H9 (cell line): ENCODE measurements at regions not wholly inside any gene's neighbourhood (a gene's known extent, or its start where the extent isn't known, plus 50 kb on each side); places are given as distances from the start of the nearest gene placed in this dataset.

Experiments used
- DNase-seq: peaks from one replicate; pipeline ENCODE4 v3.0.0-alpha.2; 2017
- H2AFZ ChIP-seq: one replicate; pipeline ENCODE4 v1.6.1; 2013; ENCODE audit warnings: mild to moderate bottlenecking, low read length, control low read depth, moderate library complexity
- H2AK5ac ChIP-seq: 2 replicates; pipeline ENCODE4 v1.6.1; 2013; ENCODE audit warnings: low read length, control low read depth, mixed read lengths; ENCODE audit not compliant: insufficient read length
- H2BK120ac ChIP-seq: one replicate; pipeline ENCODE4 v1.6.1; 2013; ENCODE audit warnings: low read depth, mild to moderate bottlenecking, low read length, control low read depth, inconsistent platforms; ENCODE audit not compliant: poor library complexity, severe bottlenecking
- H2BK12ac ChIP-seq: 2 replicates; pipeline ENCODE4 v1.6.1; 2013; ENCODE audit warnings: low read length, control low read depth, mixed read lengths, low read depth; ENCODE audit not compliant: insufficient read length
- H2BK15ac ChIP-seq: 2 replicates; pipeline ENCODE4 v1.6.1; 2013; ENCODE audit warnings: low read depth, low read length, control low read depth
- H2BK20ac ChIP-seq: one replicate; pipeline ENCODE4 v1.6.1; 2013; ENCODE audit warnings: low read depth, mild to moderate bottlenecking, low read length, control low read depth, inconsistent platforms; ENCODE audit not compliant: poor library complexity, severe bottlenecking
- H2BK5ac ChIP-seq: 2 replicates; pipeline ENCODE4 v1.6.1; 2013; ENCODE audit warnings: low read length, control low read depth, mixed read lengths; ENCODE audit not compliant: insufficient read length
- H3K14ac ChIP-seq: 2 replicates; pipeline ENCODE4 v1.6.1; 2013; ENCODE audit warnings: low read length, control low read depth; ENCODE audit not compliant: insufficient read depth
- H3K18ac ChIP-seq: 2 replicates; pipeline ENCODE4 v1.6.1; 2013; ENCODE audit warnings: low read depth, mild to moderate bottlenecking, mixed read lengths, low read length, control low read depth; ENCODE audit not compliant: insufficient read length
- H3K23ac ChIP-seq: 2 replicates; pipeline ENCODE4 v1.6.1; 2013; ENCODE audit warnings: low read length, control low read depth, mixed read lengths, low read depth; ENCODE audit not compliant: insufficient read length
- H3K23me2 ChIP-seq: 2 replicates; pipeline ENCODE4 v1.6.1; 2013; ENCODE audit warnings: low read depth, mild to moderate bottlenecking, mixed read lengths, low read length, control low read depth; ENCODE audit not compliant: insufficient read length, poor library complexity, severe bottlenecking
- H3K27ac ChIP-seq: 2 replicates; pipeline ENCODE4 v1.5.1; 2013; ENCODE audit warnings: low read length, control low read depth, mixed read lengths, low read depth; ENCODE audit not compliant: insufficient read length
- H3K27me3 ChIP-seq: 2 replicates; pipeline ENCODE4 v1.6.1; 2013; ENCODE audit warnings: low read length, control low read depth, inconsistent platforms; ENCODE audit not compliant: insufficient read depth
- H3K4ac ChIP-seq: 2 replicates; pipeline ENCODE4 v1.6.1; 2013; ENCODE audit warnings: low read depth, mild to moderate bottlenecking, control low read depth, inconsistent platforms, low read length, moderate library complexity
- H3K4me1 ChIP-seq: 2 replicates; pipeline ENCODE4 v1.6.1; 2013; ENCODE audit warnings: low read length, control low read depth, inconsistent platforms; ENCODE audit not compliant: insufficient read depth
- H3K4me2 ChIP-seq: 2 replicates; pipeline ENCODE4 v1.6.1; 2013; ENCODE audit warnings: low read length, control low read depth, mixed read lengths; ENCODE audit not compliant: insufficient read length, insufficient read depth
- H3K56ac ChIP-seq: 2 replicates; pipeline ENCODE4 v1.6.1; 2013; ENCODE audit warnings: low read depth, mild to moderate bottlenecking, mixed read lengths, low read length, control low read depth; ENCODE audit not compliant: insufficient read length
- H3K79me1 ChIP-seq: 2 replicates; pipeline ENCODE4 v1.6.1; 2013; ENCODE audit warnings: low read depth, mild to moderate bottlenecking, moderate library complexity, low read length, control low read depth, inconsistent platforms; ENCODE audit not compliant: insufficient read depth, poor library complexity, severe bottlenecking
- H3K79me2 ChIP-seq: 2 replicates; pipeline ENCODE4 v1.6.1; 2013; ENCODE audit warnings: low read length, control low read depth, inconsistent platforms; ENCODE audit not compliant: insufficient read depth
- H3K9ac ChIP-seq: 2 replicates; pipeline ENCODE4 v1.6.1; 2013; ENCODE audit warnings: low read length, control low read depth, mixed read lengths; ENCODE audit not compliant: insufficient read length; ENCODE audit errors: extremely low read depth
- H3K9me3 ChIP-seq: one replicate; pipeline ENCODE4 v1.6.1; 2013; ENCODE audit warnings: low read depth, low read length, inconsistent platforms; ENCODE audit not compliant: control insufficient read depth
- H3T11ph ChIP-seq: one replicate; pipeline ENCODE4 v1.6.1; 2013; ENCODE audit warnings: mild to moderate bottlenecking, low read length, control low read depth, inconsistent platforms
- H4K20me1 ChIP-seq: one replicate; pipeline ENCODE4 v1.6.1; 2013; ENCODE audit not compliant: control insufficient read depth, insufficient read length, insufficient read depth
- H4K5ac ChIP-seq: 2 replicates; pipeline ENCODE4 v1.6.1; 2013; ENCODE audit warnings: low read depth, mild to moderate bottlenecking, mixed read lengths, low read length, control low read depth; ENCODE audit not compliant: insufficient read length
- H4K8ac ChIP-seq: replicated peaks from 2 replicates; pipeline ENCODE4 v1.6.1; 2013; ENCODE audit warnings: low read length, control low read depth, mixed read lengths, low read depth; ENCODE audit not compliant: insufficient read length
- H4K91ac ChIP-seq: 2 replicates; pipeline ENCODE4 v1.6.1; 2013; ENCODE audit warnings: low read depth, mild to moderate bottlenecking, moderate library complexity, mixed read lengths, low read length, control low read depth; ENCODE audit not compliant: insufficient read length
- H3K27ac Mint-ChIP-seq, 3 experiments: 2 replicates in 2 of 3; 3 replicates in 1 of 3; pipeline ENCODE4 v1.8.0; 2020 to 2021; ENCODE audit warnings: mixed read lengths in 3 of 3, mild to moderate bottlenecking in 1 of 3, moderate library complexity in 1 of 3
- H3K27me3 Mint-ChIP-seq: 2 replicates; pipeline ENCODE4 v1.8.0; 2021; ENCODE audit warnings: low read depth, mild to moderate bottlenecking, moderate library complexity, mixed read lengths
- H3K36me3 Mint-ChIP-seq, 3 experiments: 2 replicates in 2 of 3; 3 replicates in 1 of 3; pipeline ENCODE4 v1.8.0; 2020 to 2021; ENCODE audit warnings: low read depth in 3 of 3, mixed read lengths in 3 of 3; ENCODE audit not compliant: insufficient read depth in 1 of 3
- H3K4me1 Mint-ChIP-seq, 2 experiments: 2 replicates each; pipeline ENCODE4 v1.8.0; 2020; ENCODE audit warnings: mixed read lengths in 2 of 2
- H3K4me3 Mint-ChIP-seq, 2 experiments: 2 replicates in 1 of 2; 3 replicates in 1 of 2; pipeline ENCODE4 v1.8.0; 2020 to 2021; ENCODE audit warnings: mild to moderate bottlenecking in 2 of 2, mixed read lengths in 2 of 2, moderate library complexity in 1 of 2
- H3K9me3 Mint-ChIP-seq, 2 experiments: 2 replicates in 1 of 2; 3 replicates in 1 of 2; pipeline ENCODE4 v1.8.0; 2020; ENCODE audit warnings: mild to moderate bottlenecking in 2 of 2, mixed read lengths in 2 of 2, moderate library complexity in 1 of 2
- WGBS: extraction: QIAGEN DNeasy Blood & Tissue Kit; methylation state at CpG from one replicate; pipeline ENCODE4 v1.1.7; 2013; ENCODE audit warnings: missing lambda C conversion rate, low lambda C conversion rate, mixed read lengths; ENCODE audit not compliant: insufficient read length; ENCODE audit errors: extremely low coverage; 5-methylcytosine and 5-hydroxymethylcytosine counted together
- TF ChIP-seq, protein P1 (sequence below): fragments of 200-600 bp; sonication (generic); conservative IDR thresholded peaks from 3 replicates; pipeline ENCODE4 v1.8.0; 2021; ENCODE audit warnings: antibody characterized with exemption, mild to moderate bottlenecking

DNA sequence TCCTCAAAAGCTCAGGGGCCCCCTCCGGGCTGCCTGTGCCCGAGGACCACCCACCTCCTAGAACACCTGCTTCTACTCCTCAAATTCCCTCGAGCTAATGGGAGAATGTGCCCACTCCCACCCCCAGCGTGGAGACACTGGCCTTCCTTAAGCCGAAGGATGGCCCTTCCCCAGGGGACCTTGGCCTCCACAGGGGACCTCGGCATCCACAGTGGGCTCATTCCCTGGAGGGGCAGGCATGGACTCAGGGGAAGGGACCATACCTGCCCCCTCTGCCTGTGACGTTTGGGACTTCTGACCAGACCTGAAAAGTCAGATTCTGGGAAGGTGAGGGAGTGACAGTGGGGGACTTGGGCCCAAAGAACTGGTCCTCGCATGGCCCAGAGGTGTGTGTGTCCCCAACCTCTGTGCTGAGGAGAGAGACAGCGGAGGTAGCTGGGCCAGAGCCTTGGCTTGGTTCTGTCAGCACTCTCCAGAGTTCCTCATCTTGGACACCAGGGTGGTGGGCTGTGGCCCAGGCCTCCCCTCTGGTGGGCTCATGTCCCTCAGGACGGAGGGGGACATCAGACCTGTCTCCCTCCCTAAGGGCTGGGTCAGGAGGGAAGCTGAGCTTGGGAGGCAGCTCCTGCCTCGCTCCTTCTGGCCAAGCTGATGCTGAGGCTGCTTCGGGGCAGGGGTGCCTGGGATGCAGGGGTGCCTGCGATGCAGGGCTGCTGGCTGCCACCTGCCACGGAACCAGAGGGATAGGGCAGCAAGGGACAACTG is 240.4 kb downstream of the HAUS1 start:
- Histone ChIP-seq H2AFZ (no peak overlapping the region), H3K18ac (no peak overlapping the region), H2BK5ac (no peak overlapping the region), H4K8ac (no peak overlapping the region), H2BK20ac (no peak overlapping the region), H2BK15ac (no peak overlapping the region), H3K14ac (no peak overlapping the region; the same call in 1 of the 2 replicates), H3K23me2 (no peaks in the 10 kb centered on the region), H3K79me2 (no peaks in the 10 kb centered on the region), H4K20me1 (no peaks in the 10 kb centered on the region), H2AK5ac (no peak overlapping the region), H3K9ac (no peak overlapping the region), H3K79me1 (peaks cover 2% of the 10 kb centered on the region), H3K4me2 (no peak overlapping the region), H2BK120ac (no peak overlapping the region), H3K56ac (no peak overlapping the region), H3K23ac (no peak overlapping the region), H3K4ac (no peak overlapping the region), H4K5ac (no peak overlapping the region), H2BK12ac (no peak overlapping the region), H3K9me3 (no peaks in the 10 kb centered on the region), H3K27me3 (no peaks in the 10 kb centered on the region), H3K27ac (no peak overlapping the region), H4K91ac (no peak overlapping the region), H3T11ph (no peak overlapping the region), H3K4me1 (peaks cover 3% of the 10 kb centered on the region; the same call in 1 of the 2 replicates)
- Mint-ChIP-seq H3K27ac (no peak overlapping the region), H3K9me3 (no peaks in the 10 kb centered on the region), H3K27me3 (peaks cover 4% of the 10 kb centered on the region), H3K36me3 (no peaks in the 10 kb centered on the region; a peak in 1 of 7 replicates), H3K4me3 (no peak overlapping the region), H3K4me1 (peaks cover 14 to 34% of the 10 kb centered on the region in 2 experiments)
- no CpG with 5 or more reads among the region's 14 CpGs for WGBS
- DNase-seq: no peak
- TF ChIP-seq, protein P1, sequence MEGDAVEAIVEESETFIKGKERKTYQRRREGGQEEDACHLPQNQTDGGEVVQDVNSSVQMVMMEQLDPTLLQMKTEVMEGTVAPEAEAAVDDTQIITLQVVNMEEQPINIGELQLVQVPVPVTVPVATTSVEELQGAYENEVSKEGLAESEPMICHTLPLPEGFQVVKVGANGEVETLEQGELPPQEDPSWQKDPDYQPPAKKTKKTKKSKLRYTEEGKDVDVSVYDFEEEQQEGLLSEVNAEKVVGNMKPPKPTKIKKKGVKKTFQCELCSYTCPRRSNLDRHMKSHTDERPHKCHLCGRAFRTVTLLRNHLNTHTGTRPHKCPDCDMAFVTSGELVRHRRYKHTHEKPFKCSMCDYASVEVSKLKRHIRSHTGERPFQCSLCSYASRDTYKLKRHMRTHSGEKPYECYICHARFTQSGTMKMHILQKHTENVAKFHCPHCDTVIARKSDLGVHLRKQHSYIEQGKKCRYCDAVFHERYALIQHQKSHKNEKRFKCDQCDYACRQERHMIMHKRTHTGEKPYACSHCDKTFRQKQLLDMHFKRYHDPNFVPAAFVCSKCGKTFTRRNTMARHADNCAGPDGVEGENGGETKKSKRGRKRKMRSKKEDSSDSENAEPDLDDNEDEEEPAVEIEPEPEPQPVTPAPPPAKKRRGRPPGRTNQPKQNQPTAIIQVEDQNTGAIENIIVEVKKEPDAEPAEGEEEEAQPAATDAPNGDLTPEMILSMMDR: no peak
